ENCODE measurements at regions not wholly inside any gene's neighbourhood (a gene's known extent, or its start where the extent isn't known, plus 50 kb on each side); places are given as distances from the start of the nearest gene placed in this dataset.
"Not testable (repeated sequence)": the region's sequence is repeated elsewhere in the genome, so short reads cannot be mapped to it uniquely, and the experiment has no call there.

DNA sequence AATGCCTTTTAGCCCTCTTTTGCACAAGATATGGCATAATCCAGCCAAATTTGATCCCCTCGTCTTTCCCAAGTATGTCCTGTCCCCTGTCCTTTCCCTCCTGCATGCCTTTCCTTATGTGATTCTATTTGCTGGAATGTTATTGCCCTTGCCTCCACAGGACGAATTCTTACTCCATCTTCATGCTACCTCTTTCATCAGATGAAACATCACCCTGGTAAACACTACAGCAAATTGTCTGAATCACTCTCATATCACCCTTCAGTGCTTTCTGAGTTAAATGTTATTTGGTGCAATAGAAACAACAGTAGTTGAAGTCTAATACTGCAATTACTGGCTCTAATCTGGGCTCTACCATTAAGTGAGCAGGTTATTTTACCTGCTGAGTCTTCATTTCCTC is 52.2 kb upstream of the FAT1 start:
- H3K4me3 Mint-ChIP-seq, result no peak overlapping the region
- no peak for DNase-seq (ENCODE audit: low spot score)
- H3K36me3 Mint-ChIP-seq (ENCODE audit: low read depth), result no peaks in the 10 kb centered on the region
- H3K9me3 Mint-ChIP-seq, result peaks cover 18% of the 10 kb centered on the region
- H3K4me1 Mint-ChIP-seq (ENCODE audit: low read depth), result no peaks in the 10 kb centered on the region
- no peaks in the 10 kb centered on the region for H3K27me3 Mint-ChIP-seq (ENCODE audit: low read depth)
- no peak overlapping the region for H3K27ac Mint-ChIP-seq

- no peak for DNase-seq (ENCODE audit: low spot score)
- Mint-ChIP-seq H3K27ac (no peak overlapping the region), H3K4me1 (ENCODE audit: low read depth) (no peaks in the 10 kb centered on the region), H3K4me3 (no peak overlapping the region), H3K9me3 (peaks cover 18% of the 10 kb centered on the region), H3K27me3 (ENCODE audit: low read depth) (no peaks in the 10 kb centered on the region), H3K36me3 (ENCODE audit: low read depth) (no peaks in the 10 kb centered on the region)
These were observed 54.5 kb upstream of the FAT1 start for GRCh38 chr4:186778134-186778533.

GRCh38 chr4:186780291-186781031 is 56.8 kb upstream of the FAT1 start:
- H3K27ac Mint-ChIP-seq, result no peak overlapping the region
- peaks cover 15% of the 10 kb centered on the region for H3K9me3 Mint-ChIP-seq
- no peak for DNase-seq (ENCODE audit: low spot score)
- no peak overlapping the region for H3K4me3 Mint-ChIP-seq
- H3K4me1 Mint-ChIP-seq (ENCODE audit: low read depth), result no peaks in the 10 kb centered on the region
- no peaks in the 10 kb centered on the region for H3K27me3 Mint-ChIP-seq (ENCODE audit: low read depth)
- no peaks in the 10 kb centered on the region for H3K36me3 Mint-ChIP-seq (ENCODE audit: low read depth)

DNA sequence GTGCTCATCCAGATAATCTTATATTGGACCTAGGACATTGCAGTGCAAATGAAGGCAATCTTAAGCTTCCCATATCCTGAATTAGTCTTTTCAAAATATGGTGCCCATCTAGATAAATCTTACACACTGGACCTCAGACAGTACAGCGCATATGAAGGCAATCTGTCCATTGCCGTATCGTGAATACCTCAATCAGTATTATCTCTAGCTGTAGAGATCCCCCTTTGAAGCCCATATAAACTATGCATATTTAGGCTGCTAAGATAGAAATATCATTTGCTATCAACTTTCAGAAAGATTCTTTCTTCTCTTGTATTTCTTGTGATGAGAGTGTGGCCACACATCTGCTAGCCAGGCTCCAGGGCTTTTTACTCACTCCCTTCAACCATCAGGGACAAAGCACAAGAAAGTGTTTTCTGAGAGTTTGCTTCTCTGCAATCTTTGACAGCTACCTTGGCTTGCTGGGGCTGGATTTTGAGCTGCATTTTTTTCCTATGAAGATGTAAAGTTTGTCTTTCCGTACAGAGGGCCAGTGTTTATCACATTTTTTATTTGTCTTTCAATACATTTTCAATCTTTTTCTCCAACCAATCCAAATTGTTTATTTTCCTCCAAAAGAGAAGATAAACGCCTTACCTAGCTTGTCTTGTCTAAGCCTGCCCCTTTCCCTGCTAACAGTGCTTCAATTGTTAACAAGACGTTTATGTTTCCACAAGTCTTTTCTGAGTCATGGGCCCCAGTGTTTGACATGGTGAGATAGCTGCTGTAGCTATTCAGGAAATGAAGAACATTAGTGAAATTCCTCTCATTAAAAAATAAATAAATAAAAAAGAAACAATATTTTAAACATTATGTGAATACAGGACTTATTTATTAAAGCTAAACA is 57.6 kb upstream of the FAT1 start:
- H3K27ac Mint-ChIP-seq, result no peak overlapping the region

DNA sequence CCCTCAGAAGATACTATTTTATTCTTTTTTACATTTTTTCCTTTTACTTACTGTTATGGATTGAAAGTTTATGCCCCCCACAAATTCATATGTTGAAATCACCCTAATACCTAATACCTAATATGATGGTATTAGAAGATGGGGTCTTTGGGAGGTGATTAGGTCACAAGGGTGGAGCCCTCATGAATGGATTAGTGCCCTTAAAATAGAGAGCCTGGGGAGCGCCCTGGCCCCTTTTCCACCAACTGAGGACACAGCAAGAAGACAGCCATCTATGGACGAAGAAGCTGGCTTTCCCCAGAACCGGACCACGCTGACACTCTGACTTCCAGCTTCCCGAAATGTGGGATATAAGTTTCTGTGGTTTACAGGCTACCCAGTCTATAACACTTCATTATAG is 58.6 kb upstream of the FAT1 start:
- no peak for DNase-seq (ENCODE audit: low spot score)
- H3K27me3 Mint-ChIP-seq (ENCODE audit: low read depth), result no peaks in the 10 kb centered on the region
- peaks cover 12% of the 10 kb centered on the region for H3K9me3 Mint-ChIP-seq
- no peak overlapping the region for H3K27ac Mint-ChIP-seq
- H3K4me3 Mint-ChIP-seq, result no peak overlapping the region
- H3K4me1 Mint-ChIP-seq (ENCODE audit: low read depth), result no peaks in the 10 kb centered on the region
- H3K36me3 Mint-ChIP-seq (ENCODE audit: low read depth), result no peaks in the 10 kb centered on the region

More for the DNA sequence above, 57.6 kb upstream of the FAT1 start:
- Mint-ChIP-seq H3K9me3 (peaks cover 10% of the 10 kb centered on the region), H3K4me1 (ENCODE audit: low read depth) (no peaks in the 10 kb centered on the region), H3K4me3 (no peak overlapping the region), H3K36me3 (ENCODE audit: low read depth) (no peaks in the 10 kb centered on the region), H3K27me3 (ENCODE audit: low read depth) (no peaks in the 10 kb centered on the region)
- no peak for DNase-seq (ENCODE audit: low spot score)

- Mint-ChIP-seq H3K9me3 (peaks cover 4% of the 10 kb centered on the region), H3K36me3 (ENCODE audit: low read depth) (no peaks in the 10 kb centered on the region), H3K27ac (no peak overlapping the region), H3K4me1 (ENCODE audit: low read depth) (no peaks in the 10 kb centered on the region), H3K27me3 (ENCODE audit: low read depth) (no peaks in the 10 kb centered on the region), H3K4me3 (no peak overlapping the region)
- DNase-seq (ENCODE audit: low spot score), result no peak
These were observed 63.9 kb upstream of the FAT1 start for GRCh38 chr4:186787536-186787935.

DNA sequence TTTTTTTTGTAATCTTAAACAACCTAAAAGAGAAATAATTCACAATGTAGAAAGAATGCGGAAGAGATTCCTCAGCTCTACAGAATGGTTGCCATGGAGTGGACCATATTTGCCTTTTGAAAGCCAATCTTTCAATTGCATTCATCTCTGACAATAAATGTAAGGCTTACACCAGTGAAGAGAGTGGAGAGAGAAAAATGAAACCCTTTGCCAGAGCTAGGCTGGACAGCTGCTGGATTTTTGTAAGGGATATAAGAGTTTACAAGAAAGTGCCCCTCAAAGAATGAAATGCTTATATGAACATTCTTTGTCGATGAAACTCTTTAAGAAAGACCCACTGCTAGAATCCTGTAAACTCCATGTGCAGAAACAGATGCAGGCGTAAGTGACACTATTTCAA is 66.0 kb upstream of the FAT1 start:
- Mint-ChIP-seq H3K4me1 (ENCODE audit: low read depth) (no peaks in the 10 kb centered on the region), H3K4me3 (no peak overlapping the region), H3K36me3 (ENCODE audit: low read depth) (no peaks in the 10 kb centered on the region), H3K27ac (no peak overlapping the region), H3K27me3 (ENCODE audit: low read depth) (no peaks in the 10 kb centered on the region), H3K9me3 (peaks cover 4% of the 10 kb centered on the region)
- DNase-seq (ENCODE audit: low spot score), result no peak

GRCh38 chr4:186790630-186791029 is 67.0 kb upstream of the FAT1 start:
- Mint-ChIP-seq H3K27ac (no peak overlapping the region), H3K4me1 (ENCODE audit: low read depth) (no peaks in the 10 kb centered on the region), H3K36me3 (ENCODE audit: low read depth) (no peaks in the 10 kb centered on the region), H3K27me3 (ENCODE audit: low read depth) (no peaks in the 10 kb centered on the region), H3K4me3 (no peak overlapping the region), H3K9me3 (peaks cover 4% of the 10 kb centered on the region)
- DNase-seq (ENCODE audit: low spot score), result no peak

- Mint-ChIP-seq H3K4me1 (ENCODE audit: low read depth) (no peaks in the 10 kb centered on the region), H3K4me3 (no peak overlapping the region)
These were observed 69.2 kb upstream of the FAT1 start for GRCh38 chr4:186792728-186793366.

DNA sequence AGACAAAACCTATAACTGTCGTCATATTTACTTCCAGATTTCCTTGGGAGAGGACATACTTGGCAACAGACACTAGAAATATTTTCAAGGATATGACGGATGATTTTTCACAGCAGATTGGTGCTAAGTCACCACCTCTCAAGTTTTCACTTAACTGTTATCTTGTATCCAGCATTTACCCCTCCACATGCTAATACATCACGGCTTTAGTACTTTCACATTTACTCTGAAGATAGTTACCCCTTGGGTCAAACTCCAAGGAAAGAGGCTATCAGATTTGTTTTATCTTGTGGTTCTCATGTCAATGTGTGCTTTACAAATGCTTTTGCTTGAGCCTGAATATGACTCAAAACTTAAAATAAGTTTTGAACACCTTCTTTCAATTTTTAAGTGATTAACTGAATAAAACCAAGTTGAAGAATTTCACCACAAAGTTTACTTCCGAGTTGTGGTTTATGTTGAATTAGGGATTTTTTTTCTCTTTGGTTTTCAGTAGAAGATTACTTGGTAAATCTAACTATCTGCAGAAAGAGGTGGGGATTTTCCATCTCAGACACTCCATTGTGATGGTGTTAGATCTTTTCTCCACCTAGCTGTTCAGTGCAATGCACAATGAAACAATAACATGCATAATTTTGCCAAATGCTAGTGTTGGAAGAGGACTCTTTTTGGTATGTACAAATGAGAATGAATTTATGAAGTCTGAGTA is 75.4 kb upstream of the FAT1 start:
- no peaks in the 10 kb centered on the region for H3K4me1 Mint-ChIP-seq (ENCODE audit: low read depth)

More at GRCh38 chr4:186792728-186793366, 69.2 kb upstream of the FAT1 start:
- DNase-seq (ENCODE audit: low spot score), result no peak
- Mint-ChIP-seq H3K36me3 (ENCODE audit: low read depth) (no peaks in the 10 kb centered on the region), H3K27me3 (ENCODE audit: low read depth) (no peaks in the 10 kb centered on the region), H3K27ac (no peak overlapping the region), H3K9me3 (no peaks in the 10 kb centered on the region)

GRCh38 chr4:186805020-186805820 is 81.6 kb upstream of the FAT1 start:
- Mint-ChIP-seq H3K27me3 (ENCODE audit: low read depth) (no peaks in the 10 kb centered on the region), H3K36me3 (ENCODE audit: low read depth) (no peaks in the 10 kb centered on the region), H3K4me3 (no peak overlapping the region), H3K9me3 (no peaks in the 10 kb centered on the region), H3K27ac (no peak overlapping the region), H3K4me1 (ENCODE audit: low read depth) (no peaks in the 10 kb centered on the region)
- DNase-seq (ENCODE audit: low spot score), result no peak

More for the DNA sequence above, 75.4 kb upstream of the FAT1 start:
- DNase-seq (ENCODE audit: low spot score), result no peak
- Mint-ChIP-seq H3K27me3 (ENCODE audit: low read depth) (no peaks in the 10 kb centered on the region), H3K9me3 (no peaks in the 10 kb centered on the region), H3K4me3 (no peak overlapping the region), H3K27ac (no peak overlapping the region), H3K36me3 (ENCODE audit: low read depth) (no peaks in the 10 kb centered on the region)

- not testable (repeated sequence) for H3K4me1 Mint-ChIP-seq (ENCODE audit: low read depth); H3K9me3 Mint-ChIP-seq; H3K27ac Mint-ChIP-seq; H3K36me3 Mint-ChIP-seq (ENCODE audit: low read depth); DNase-seq (ENCODE audit: low spot score); H3K27me3 Mint-ChIP-seq (ENCODE audit: low read depth); H3K4me3 Mint-ChIP-seq
These were observed 82.3 kb upstream of the FAT1 start for GRCh38 chr4:186805917-186806316.

Data from T-helper 2 cell treated with Interferon-gamma antibody and Interleukin-4, amounts not matched to agents 5 μg/mL and 100 μg/mL, for 36 hours (primary cell).